ENCODE measurements at regions not wholly inside any gene's neighbourhood (a gene's known extent, or its start where the extent isn't known, plus 50 kb on each side); places are given as distances from the start of the nearest gene placed in this dataset.

- 42 to 49% (median 44%) methylated on average over 10 of the region's 10 CpGs for WGBS, 5 donors
- Histone ChIP-seq H3K36me3 (no peaks in the 10 kb centered on the region), H3K4me3 (no peak overlapping the region), H3K9me3 (no peaks in the 10 kb centered on the region), H3K4me1 (peaks cover 0 to 13% (median 1%) of the 10 kb centered on the region in 6 donors), H3K27ac (no peak overlapping the region), H3K27me3 (replicated peaks in 1 of 7) (no peaks in the 10 kb centered on the region)
- no peak for TF ChIP-seq POLR2A (IDR thresholded peaks at IDR 0.05)
- TF ChIP-seq CTCF (IDR thresholded peaks at IDR 0.05 in 8 of 11, conservative IDR thresholded peaks at IDR 0.05 in 3 of 11) = no peak
- TF ChIP-seq POLR2AphosphoS5 (IDR thresholded peaks at IDR 0.05) = no peak
- intact Hi-C loops (cut with DNase I; ENCODE audit: low total_unique reads) = no loop called here
- DNase-seq = no peak
Observed at GRCh38 chr1:239805851-239806772, 285.6 kb upstream of the FMN2 start.

GRCh38 chr1:239806897-239807296 is 284.8 kb upstream of the FMN2 start:
- WGBS, 5 donors = 92 to 100% (median 97%) methylated on average over 2 of the region's 2 CpGs
- DNase-seq = no peak
- H3K27ac ChIP-seq = no peak overlapping the region
- intact Hi-C loops (cut with DNase I; ENCODE audit: low total_unique reads) = no loop called here
- TF ChIP-seq POLR2AphosphoS5 (IDR thresholded peaks at IDR 0.05) (no peak), CTCF (IDR thresholded peaks at IDR 0.05 in 8 of 11, conservative IDR thresholded peaks at IDR 0.05 in 3 of 11) (no peak), POLR2A (IDR thresholded peaks at IDR 0.05) (no peak)
- no peak overlapping the region for H3K4me3 ChIP-seq
- no peaks in the 10 kb centered on the region for H3K9me3 ChIP-seq
- no peaks in the 10 kb centered on the region for H3K27me3 ChIP-seq (replicated peaks in 1 of 7)
- no peaks in the 10 kb centered on the region for H3K36me3 ChIP-seq
- H3K4me1 ChIP-seq = peaks cover 0 to 13% (median 1%) of the 10 kb centered on the region in 6 donors

GRCh38 chr1:239807361-239807760 is 284.3 kb upstream of the FMN2 start:
- intact Hi-C loops (cut with DNase I; ENCODE audit: low total_unique reads) = no loop called here
- DNase-seq = no peak
- Histone ChIP-seq H3K36me3 (no peaks in the 10 kb centered on the region), H3K4me1 (peaks cover 0 to 13% (median 1%) of the 10 kb centered on the region in 6 donors), H3K27me3 (replicated peaks in 1 of 7) (no peaks in the 10 kb centered on the region), H3K9me3 (no peaks in the 10 kb centered on the region), H3K4me3 (no peak overlapping the region), H3K27ac (no peak overlapping the region)
- TF ChIP-seq CTCF (IDR thresholded peaks at IDR 0.05 in 8 of 11, conservative IDR thresholded peaks at IDR 0.05 in 3 of 11) = no peak
- no peak for TF ChIP-seq POLR2A (IDR thresholded peaks at IDR 0.05)
- TF ChIP-seq POLR2AphosphoS5 (IDR thresholded peaks at IDR 0.05) = no peak

- Histone ChIP-seq H3K4me1 (peaks cover 0 to 10% (median 1%) of the 10 kb centered on the region in 6 donors), H3K27ac (no peak overlapping the region), H3K4me3 (no peak overlapping the region), H3K36me3 (no peaks in the 10 kb centered on the region), H3K9me3 (no peaks in the 10 kb centered on the region), H3K27me3 (replicated peaks in 1 of 7) (no peaks in the 10 kb centered on the region)
- TF ChIP-seq CTCF (IDR thresholded peaks at IDR 0.05 in 8 of 11, conservative IDR thresholded peaks at IDR 0.05 in 3 of 11) (no peak), POLR2A (IDR thresholded peaks at IDR 0.05) (no peak), POLR2AphosphoS5 (IDR thresholded peaks at IDR 0.05) (no peak)
- 71 to 88% (median 84%) methylated on average over 8 of the region's 8 CpGs for WGBS, 5 donors
- intact Hi-C loops (cut with DNase I; ENCODE audit: low total_unique reads) = loop anchor here (10.0 kb wide), 1 partner anchor 405 kb away; no protein-coding TSS in a partner anchor
- no peak for DNase-seq
Observed at GRCh38 chr1:239810061-239810481, 281.6 kb upstream of the FMN2 start.
